Fibroblast of skin of back (primary cell): ENCODE measurements at regions not wholly inside any gene's neighbourhood (a gene's known extent, or its start where the extent isn't known, plus 50 kb on each side); places are given as distances from the start of the nearest gene placed in this dataset.

Source experiments
- DNase-seq: peaks from one replicate; pipeline ENCODE4 v3.0.0-alpha.2; 2013

GRCh38 chr13:105509981-105510762 lies 1025.3 kb downstream of the EFNB2 start:
- DNase-seq: peak; percentile 55

- DNase-seq: no peak
These were observed 1029.0 kb downstream of the EFNB2 start for GRCh38 chr13:105506463-105506862.

GRCh38 chr13:105502193-105502592 lies 1033.3 kb downstream of the EFNB2 start:
- no peak for DNase-seq

- DNase-seq: no peak
These were observed 1037.9 kb downstream of the EFNB2 start for GRCh38 chr13:105497597-105497996.

GRCh38 chr13:105492216-105492615 lies 1043.2 kb downstream of the EFNB2 start:
- DNase-seq: no peak

GRCh38 chr13:105491345-105491744 lies 1044.1 kb downstream of the EFNB2 start:
- DNase-seq: no peak

GRCh38 chr13:105485081-105485480 lies 1050.4 kb downstream of the EFNB2 start:
- DNase-seq: no peak

GRCh38 chr13:105474983-105475610 lies 1060.4 kb downstream of the EFNB2 start:
- DNase-seq: no peak

GRCh38 chr13:105471673-105472072 lies 1063.8 kb downstream of the EFNB2 start:
- DNase-seq: no peak

- DNase-seq: no peak
These were observed 1069.1 kb downstream of the EFNB2 start for GRCh38 chr13:105466376-105466775.

GRCh38 chr13:105465745-105466144 lies 1069.7 kb downstream of the EFNB2 start, which contains the start of gene DAOA:
Gene DAOA (plus strand): TSS chr13:105466045.
- no peak for DNase-seq

- no peak for DNase-seq
These were observed 1070.2 kb downstream of the EFNB2 start for GRCh38 chr13:105465251-105465650.

GRCh38 chr13:105464249-105464648 lies 1071.2 kb downstream of the EFNB2 start:
- peak; percentile 53 for DNase-seq

GRCh38 chr13:105463011-105463501 lies 1072.4 kb downstream of the EFNB2 start:
- no peak for DNase-seq

- no peak for DNase-seq
These were observed 1073.4 kb downstream of the EFNB2 start for GRCh38 chr13:105462098-105462497.

- no peak for DNase-seq
These were observed 1082.6 kb downstream of the EFNB2 start for GRCh38 chr13:105452895-105453294.

- no peak for DNase-seq
These were observed 1084.7 kb downstream of the EFNB2 start for GRCh38 chr13:105450784-105451183.

GRCh38 chr13:105448811-105449210 lies 1086.7 kb downstream of the EFNB2 start:
- no peak for DNase-seq

- DNase-seq: no peak
These were observed 1089.3 kb downstream of the EFNB2 start for GRCh38 chr13:105446197-105446596.

GRCh38 chr13:105445796-105446195 lies 1089.7 kb downstream of the EFNB2 start:
- DNase-seq: no peak

GRCh38 chr13:105442949-105443699 lies 1092.3 kb downstream of the EFNB2 start:
- peak; percentile 99 for DNase-seq

- no peak for DNase-seq
These were observed 1093.4 kb downstream of the EFNB2 start for GRCh38 chr13:105442040-105442439.
